GM18517 (cell line): ENCODE measurements at regions not wholly inside any gene's neighbourhood (a gene's known extent, or its start where the extent isn't known, plus 50 kb on each side); places are given as distances from the start of the nearest gene placed in this dataset.
"Not testable (repeated sequence)": the region's sequence is repeated elsewhere in the genome, so short reads cannot be mapped to it uniquely, and the experiment has no call there.

Experiments
- ATAC-seq: cut with Tn5 transposase; IDR thresholded peaks from one replicate; pipeline ENCODE4 v1.9.1; 2021; ENCODE audit warnings: mild to moderate bottlenecking, moderate library complexity; ENCODE audit not compliant: unreplicated experiment

DNA sequence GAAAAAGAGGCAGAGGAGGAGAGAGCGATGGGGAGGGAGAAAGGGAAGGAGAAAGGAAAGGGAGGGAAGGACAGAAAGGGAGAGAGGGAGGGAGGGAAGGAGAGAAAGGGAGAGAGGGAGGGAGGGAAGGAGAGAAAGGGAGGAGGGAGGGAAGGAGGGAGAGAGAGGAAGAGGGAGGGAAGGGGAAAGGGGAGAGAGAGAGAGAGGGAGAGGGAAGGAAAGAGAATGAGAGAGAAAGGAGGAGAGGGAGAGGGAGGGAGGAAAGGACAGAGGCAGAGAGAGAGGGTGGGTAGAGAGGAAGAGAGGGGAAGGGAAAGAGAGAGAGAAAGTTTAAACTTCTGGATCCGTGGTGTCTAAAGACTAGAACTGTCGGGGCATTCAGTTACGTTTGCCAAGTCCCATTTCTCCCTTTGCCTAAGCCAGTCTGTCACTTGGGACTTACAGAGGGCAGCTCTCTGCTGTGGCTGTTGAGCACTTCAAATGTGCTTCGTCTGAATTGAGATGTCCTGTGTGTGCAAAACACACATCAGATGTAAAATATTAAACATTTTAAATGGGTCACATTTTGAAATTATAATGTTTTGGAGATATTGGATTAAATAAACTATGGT, 62.6 kb downstream of the PLXNA1 start:
- ATAC-seq = no peak

DNA sequence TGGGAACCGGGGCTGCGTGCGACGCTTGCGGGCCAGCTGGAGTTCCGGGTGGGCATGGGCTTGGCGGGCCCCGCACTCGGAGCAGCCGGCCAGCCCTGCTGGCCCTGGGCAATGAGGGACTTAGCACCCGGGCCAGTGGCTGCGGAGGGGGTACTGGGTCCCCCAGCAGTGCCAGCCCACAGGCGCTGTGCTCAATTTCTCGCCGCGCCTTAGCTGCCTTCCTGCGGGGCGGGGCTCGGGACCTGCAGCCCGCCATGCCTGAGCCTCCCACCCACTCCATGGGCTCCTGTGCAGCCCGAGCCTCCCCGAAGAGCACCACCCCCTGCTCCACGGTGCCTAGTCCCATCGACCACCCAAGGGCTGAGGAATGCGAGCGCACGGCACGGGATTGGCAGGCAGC, 63.8 kb downstream of the PLXNA1 start:
- not testable (repeated sequence) for ATAC-seq

- ATAC-seq = no peak
These were observed 66.5 kb downstream of the PLXNA1 start for GRCh38 chr3:127049393-127049792.

- no peak for ATAC-seq
These were observed 67.8 kb downstream of the PLXNA1 start for GRCh38 chr3:127050733-127051132.

- no peak for ATAC-seq
These were observed 69.2 kb downstream of the PLXNA1 start for GRCh38 chr3:127052121-127052561.

DNA sequence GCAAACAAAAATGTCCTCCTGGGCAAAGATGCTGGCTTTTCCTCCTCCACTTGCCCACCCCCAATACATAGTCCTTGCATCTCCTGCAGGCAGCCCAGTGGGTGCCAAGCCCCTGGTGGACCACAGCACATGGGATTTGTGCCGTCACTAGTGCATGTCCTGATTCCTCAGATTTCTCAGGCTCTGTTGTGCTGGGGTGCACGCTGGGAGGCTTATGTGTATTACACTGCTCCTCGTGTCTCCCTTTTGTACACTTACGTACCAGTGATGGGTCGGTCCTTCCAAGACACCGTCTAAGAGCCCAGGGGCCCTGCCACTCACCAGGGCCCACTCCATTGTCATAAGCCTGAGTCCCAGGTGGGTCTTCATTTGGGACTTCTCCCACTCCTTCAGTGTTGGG, 70.1 kb downstream of the PLXNA1 start:
- ATAC-seq = no peak

DNA sequence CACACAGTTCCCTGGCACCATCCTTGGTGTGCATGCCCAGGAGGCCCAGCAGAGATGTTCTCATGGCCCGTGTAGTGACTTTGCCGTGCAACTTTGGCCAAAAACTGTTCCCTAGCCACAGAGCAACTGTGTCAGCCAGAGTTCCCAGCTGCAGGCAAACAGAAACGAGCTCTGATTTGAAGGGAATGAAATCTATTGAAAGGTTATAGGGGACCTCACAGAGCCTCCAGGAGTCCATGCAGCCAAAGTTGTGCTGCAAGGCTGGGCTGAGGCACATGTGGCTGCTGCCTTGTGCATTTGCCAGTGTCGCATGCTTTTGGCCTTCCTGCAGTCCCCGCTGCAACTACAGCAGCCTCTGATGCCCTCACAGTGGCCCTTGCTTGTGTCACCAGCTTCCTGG, 70.5 kb downstream of the PLXNA1 start:
- ATAC-seq = no peak

GRCh38 chr3:127053979-127054378, 71.1 kb downstream of the PLXNA1 start:
- ATAC-seq = no peak

DNA sequence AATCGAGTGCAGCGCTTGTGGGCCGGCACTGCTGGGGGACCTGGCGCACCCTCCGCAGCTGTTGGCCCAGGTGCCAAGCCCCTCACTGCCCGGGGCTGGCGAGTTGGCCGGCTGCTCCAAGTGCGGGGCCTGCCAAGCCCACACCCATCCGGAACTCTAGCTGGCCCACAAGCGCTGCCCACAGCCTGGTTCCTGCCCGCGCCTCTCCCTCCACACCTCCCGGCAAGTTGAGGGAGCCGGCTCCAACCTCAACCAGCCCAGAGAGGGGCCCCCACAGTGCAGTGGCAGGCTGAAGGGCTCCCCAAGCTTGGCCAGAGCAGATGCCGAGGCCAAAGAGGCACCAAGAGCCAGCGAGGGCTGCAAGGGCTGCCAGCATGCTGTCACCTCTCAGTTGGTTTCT, 73.4 kb downstream of the PLXNA1 start:
- no peak for ATAC-seq

DNA sequence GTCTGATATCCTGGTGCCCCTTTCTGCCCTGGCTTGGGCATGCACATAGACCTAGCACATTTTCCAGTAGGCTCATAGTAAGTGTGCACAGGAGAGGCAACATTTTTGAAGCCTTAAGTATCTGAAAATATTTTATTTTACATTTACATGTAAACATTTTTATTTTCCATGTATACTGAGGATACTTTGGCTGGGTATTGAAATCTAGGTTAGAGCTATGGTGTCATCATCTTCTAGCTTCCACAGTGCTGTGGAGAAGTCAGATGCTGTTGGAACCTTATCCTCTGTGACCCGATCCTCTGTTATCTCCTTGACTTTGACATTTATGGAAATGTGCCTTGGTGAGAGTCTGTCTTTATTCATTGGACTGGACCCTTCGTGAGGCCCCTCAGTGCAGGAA, 74.1 kb downstream of the PLXNA1 start:
- no peak for ATAC-seq

GRCh38 chr3:127059072-127059471, 76.2 kb downstream of the PLXNA1 start:
- no peak for ATAC-seq

DNA sequence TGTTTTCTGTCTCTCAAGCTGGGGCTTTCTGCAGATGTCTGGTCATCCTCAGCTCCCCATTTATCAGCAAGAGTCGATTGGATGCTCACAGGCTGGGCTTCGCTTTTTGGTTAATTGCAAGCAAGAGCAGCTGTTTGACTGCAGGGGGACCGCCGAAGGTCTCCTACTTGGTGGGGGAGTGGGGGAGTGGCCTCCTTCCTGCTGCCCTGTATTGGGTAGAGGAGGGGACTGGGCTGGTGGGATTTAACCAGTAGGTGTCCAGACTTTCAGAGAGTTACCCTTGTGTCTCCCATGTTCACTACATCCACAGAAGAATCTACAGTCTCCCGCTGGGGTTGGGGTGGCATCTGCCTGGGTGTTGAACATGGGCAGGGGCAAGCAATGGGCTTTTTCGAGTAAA, 78.7 kb downstream of the PLXNA1 start:
- no peak for ATAC-seq

DNA sequence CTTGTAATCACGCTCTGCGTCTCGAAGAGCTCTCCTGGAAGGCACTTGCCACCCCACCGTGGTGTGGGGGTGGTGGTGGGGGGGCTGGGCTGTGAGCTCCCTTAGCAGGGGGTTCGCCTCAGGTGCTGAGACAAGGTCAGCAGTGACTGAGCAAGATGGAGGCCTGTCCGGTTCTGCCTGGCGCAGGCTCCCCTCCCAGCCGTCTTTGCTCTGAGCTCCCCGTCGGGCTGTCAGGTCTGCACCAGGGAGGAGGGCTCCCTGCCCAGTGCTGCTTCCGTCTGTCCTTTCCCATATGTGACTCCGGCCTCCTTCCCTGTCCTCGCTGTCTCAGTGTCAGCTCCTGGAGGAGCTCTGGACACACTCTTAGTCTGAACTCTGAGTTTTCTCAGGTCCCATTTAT, 80.0 kb downstream of the PLXNA1 start:
- ATAC-seq = no peak

DNA sequence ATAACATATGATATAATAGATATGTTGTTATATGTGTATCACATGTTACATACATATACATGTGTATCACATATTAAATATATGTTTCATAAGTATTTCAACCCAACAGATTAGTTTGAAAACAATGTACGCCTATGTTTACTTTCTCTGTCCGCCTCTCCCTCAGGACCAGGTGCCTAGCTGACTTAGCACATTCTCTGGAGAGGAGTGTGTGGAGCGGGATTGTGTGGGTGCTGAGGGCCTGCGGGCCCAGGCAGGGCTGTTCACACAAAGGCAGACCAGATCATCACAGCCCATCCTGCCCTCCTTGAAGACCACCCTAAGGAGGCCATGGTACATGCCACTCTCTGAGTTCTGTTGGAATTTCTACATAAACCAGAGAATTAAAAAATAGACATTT, 81.0 kb downstream of the PLXNA1 start:
- ATAC-seq = no peak

GRCh38 chr3:127064391-127065137, 81.6 kb downstream of the PLXNA1 start:
- no peak for ATAC-seq

GRCh38 chr3:127065138-127065427, 82.2 kb downstream of the PLXNA1 start:
- no peak for ATAC-seq

- no peak for ATAC-seq
These were observed 82.8 kb downstream of the PLXNA1 start for GRCh38 chr3:127065561-127066290.

- no peak for ATAC-seq
These were observed 83.7 kb downstream of the PLXNA1 start for GRCh38 chr3:127066635-127067034.

DNA sequence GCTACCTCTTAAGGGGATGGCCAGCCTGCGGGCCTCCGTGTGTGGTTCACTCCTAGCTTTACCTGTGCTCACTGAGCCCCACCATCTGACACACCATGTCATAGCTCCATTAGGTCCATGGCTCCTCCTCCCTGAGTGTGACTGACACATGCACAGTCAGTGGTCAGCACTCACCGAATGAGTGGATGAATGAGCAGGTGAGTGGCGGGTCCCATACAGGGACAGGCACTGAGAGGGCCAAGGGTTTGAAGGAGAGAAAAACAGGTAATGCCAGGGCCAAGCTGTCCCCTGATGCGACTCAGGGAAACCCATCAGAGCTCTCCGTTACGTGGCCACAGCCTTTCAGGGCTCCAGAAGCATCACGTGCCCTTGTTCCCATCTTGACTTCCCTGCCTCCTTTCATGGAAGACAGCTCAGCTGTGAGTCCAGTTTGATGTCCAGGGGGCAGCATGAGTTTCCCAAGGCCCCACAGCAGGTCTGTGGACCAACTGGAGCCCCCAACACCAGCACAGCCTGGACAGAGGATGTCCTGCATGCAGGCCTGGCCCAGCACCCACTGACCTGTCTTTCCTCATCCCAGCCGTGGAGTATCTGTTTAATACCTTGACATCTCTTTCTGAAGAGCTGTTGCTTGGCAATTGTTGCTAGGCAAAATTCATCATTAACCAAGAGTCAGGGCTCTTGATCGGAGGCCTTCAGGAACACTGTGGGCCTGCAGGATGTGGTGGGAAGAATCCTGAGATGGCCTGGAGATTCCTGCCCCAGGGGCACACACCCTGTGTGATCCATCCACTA, 84.4 kb downstream of the PLXNA1 start:
- ATAC-seq = no peak

GRCh38 chr3:127068111-127068810, 85.3 kb downstream of the PLXNA1 start:
- no peak for ATAC-seq

GRCh38 chr3:127068871-127069270, 86.0 kb downstream of the PLXNA1 start:
- ATAC-seq = no peak
